ENCODE measurements at regions not wholly inside any gene's neighbourhood (a gene's known extent, or its start where the extent isn't known, plus 50 kb on each side); places are given as distances from the start of the nearest gene placed in this dataset.
A peak's percentile ranks its signal among the peaks of the same experiment; 100 is the strongest.

GRCh38 chr16:85382717-85383118, 230.4 kb upstream of the GSE1 start:
- TF ChIP-seq CTCF (conservative IDR thresholded peaks at IDR 0.05): no peak

More at GRCh38 chr16:85382717-85383118, 230.4 kb upstream of the GSE1 start:
- Histone ChIP-seq H3K27ac (ENCODE audit: insufficient read length, low read depth, low read length) (no peak overlapping the region), H3K23ac (ENCODE audit: insufficient read length, low read depth, low read length) (no peak overlapping the region), H3K23me2 (ENCODE audit: insufficient read length, low read depth, low read length, poor library complexity, severe bottlenecking) (no peaks in the 10 kb centered on the region), H3T11ph (ENCODE audit: low read length) (no peak overlapping the region), H3K79me1 (ENCODE audit: insufficient read depth, low read depth, low read length, poor library complexity, severe bottlenecking) (no peaks in the 10 kb centered on the region), H4K5ac (ENCODE audit: insufficient read length, low read depth, low read length) (peak overlapping the region; percentile 1), H2BK20ac (ENCODE audit: low read depth, low read length, poor library complexity, severe bottlenecking) (no peak overlapping the region), H4K91ac (ENCODE audit: insufficient read length, low read depth, low read length) (no peak overlapping the region), H3K79me2 (ENCODE audit: insufficient read depth, low read length) (no peaks in the 10 kb centered on the region), H3K4me2 (ENCODE audit: insufficient read depth, insufficient read length, low read length) (no peak overlapping the region), H4K8ac (replicated peaks; ENCODE audit: insufficient read length, low read depth, low read length) (no peak overlapping the region), H2BK5ac (ENCODE audit: insufficient read length, low read length) (no peak overlapping the region), H3K56ac (ENCODE audit: insufficient read length, low read depth, low read length) (peak overlapping the region; percentile 1), H3K9ac (ENCODE audit: extremely low read depth, insufficient read length, low read length) (no peak overlapping the region), H3K14ac (ENCODE audit: insufficient read depth, low read length) (no peak overlapping the region; the same call in 1 of the 2 replicates), H4K20me1 (ENCODE audit: control insufficient read depth, insufficient read depth, insufficient read length) (peaks cover 3% of the 10 kb centered on the region), H2AK5ac (ENCODE audit: insufficient read length, low read length) (no peak overlapping the region), H2AFZ (ENCODE audit: low read length) (no peak overlapping the region), H3K4me1 (ENCODE audit: insufficient read depth, low read length) (no peaks in the 10 kb centered on the region; the same call in 1 of the 2 replicates), H3K18ac (ENCODE audit: insufficient read length, low read depth, low read length) (no peak overlapping the region), H3K9me3 (ENCODE audit: control insufficient read depth, low read depth, low read length) (no peaks in the 10 kb centered on the region), H3K4ac (ENCODE audit: low read depth, low read length) (no peak overlapping the region), H2BK120ac (ENCODE audit: low read depth, low read length, poor library complexity, severe bottlenecking) (no peak overlapping the region), H2BK15ac (ENCODE audit: low read depth, low read length) (no peak overlapping the region), H2BK12ac (ENCODE audit: insufficient read length, low read depth, low read length) (no peak overlapping the region), H3K27me3 (ENCODE audit: insufficient read depth, low read length) (no peaks in the 10 kb centered on the region)
- Mint-ChIP-seq H3K4me3 (no peak overlapping the region), H3K4me1 (peaks cover 6 to 19% of the 10 kb centered on the region in 2 experiments), H3K27ac (no peak overlapping the region), H3K9me3 (peaks cover 0 to 2% of the 10 kb centered on the region in 2 experiments; a peak in 1 of 5 replicates), H3K27me3 (ENCODE audit: low read depth) (peaks cover 1% of the 10 kb centered on the region; the same call in 1 of the 2 replicates), H3K36me3 (ENCODE audit: insufficient read depth in 1 of 3, low read depth in 3 of 3) (no peaks in the 10 kb centered on the region)
- no peak for DNase-seq
- WGBS (ENCODE audit: extremely low coverage, insufficient read length, low lambda C conversion rate): no CpG with 5 or more reads among the region's 11 CpGs

Measured in H9 (cell line).